CD4-positive, alpha-beta T cell (primary cell): ENCODE measurements at regions not wholly inside any gene's neighbourhood (a gene's known extent, or its start where the extent isn't known, plus 50 kb on each side); places are given as distances from the start of the nearest gene placed in this dataset.

Experiments used
- ATAC-seq: fragments of 200-7000 bp; cut with Tn5 transposase; one replicate; pipeline ENCODE4 v1.10.0; 2022; ENCODE audit warnings: mild to moderate bottlenecking; ENCODE audit not compliant: poor library complexity
- CTCF ChIA-PET: fragments of 350-600 bp; sonication (Branson Sonifier 250); formaldehyde crosslinking; loops from one replicate; lab custom pipeline; 2021; ENCODE audit warnings: antibody characterized with exemption, inconsistent platforms; lab: Charles Lee
- POLR2A ChIA-PET: fragments of 350-600 bp; sonication (Branson Sonifier 250); formaldehyde crosslinking; loops from one replicate; lab custom pipeline; 2021; ENCODE audit warnings: antibody characterized with exemption, inconsistent platforms; lab: Charles Lee
- DNase-seq, 14 experiments: peaks; one replicate each; pipeline ENCODE4 v3.0.0-alpha.2; 2013 to 2020; ENCODE audit warnings: mixed read lengths in 2 of 14
- H3K27ac ChIP-seq, 2 donors: one replicate each; pipeline versions ENCODE4 v1.5.1 to v1.7.0; 2013; ENCODE audit warnings: low read length in 2 of 2, low read depth in 1 of 2, mild to moderate bottlenecking in 1 of 2
- H3K27me3 ChIP-seq, 2 experiments: 1 replicate in 1 of 2; 2 replicates in 1 of 2; pipeline versions ENCODE4 v1.6.1 to v1.7.0; 2013; ENCODE audit warnings: low read length in 2 of 2, control low read depth in 1 of 2, mild to moderate bottlenecking in 1 of 2, moderate library complexity in 1 of 2; ENCODE audit not compliant: insufficient read depth in 2 of 2, control insufficient read depth in 1 of 2
- H3K36me3 ChIP-seq: one replicate; pipeline ENCODE4 v1.6.1; 2013; ENCODE audit warnings: low read length, control low read depth; ENCODE audit not compliant: insufficient read depth
- H3K4me1 ChIP-seq: one replicate; pipeline ENCODE4 v1.6.1; 2013; ENCODE audit warnings: low read length, control low read depth; ENCODE audit not compliant: insufficient read depth
- H3K4me3 ChIP-seq: one replicate; pipeline ENCODE4 v1.5.1; 2013; ENCODE audit warnings: mild to moderate bottlenecking, low read length, moderate library complexity
- H3K9me3 ChIP-seq, 2 experiments: 1 replicate in 1 of 2; 2 replicates in 1 of 2; pipeline versions ENCODE4 v1.6.1 to v1.7.0; 2013; ENCODE audit warnings: low read length in 2 of 2, mild to moderate bottlenecking in 2 of 2, control low read depth in 1 of 2, moderate library complexity in 1 of 2; ENCODE audit not compliant: control insufficient read depth in 1 of 2, insufficient read depth in 1 of 2
- H3K27ac Mint-ChIP-seq: one replicate; pipeline ENCODE4 v1.8.0; 2020; ENCODE audit warnings: mixed read lengths
- H3K27me3 Mint-ChIP-seq: one replicate; pipeline ENCODE4 v1.8.0; 2021; ENCODE audit warnings: mixed read lengths
- H3K36me3 Mint-ChIP-seq: one replicate; pipeline ENCODE4 v1.8.0; 2021; ENCODE audit warnings: low read depth, mixed read lengths
- H3K4me1 Mint-ChIP-seq: one replicate; pipeline ENCODE4 v1.8.0; 2021; ENCODE audit warnings: low read depth, mixed read lengths
- H3K4me3 Mint-ChIP-seq: one replicate; pipeline ENCODE4 v1.8.0; 2020; ENCODE audit warnings: mild to moderate bottlenecking, mixed read lengths
- H3K9me3 Mint-ChIP-seq: one replicate; pipeline ENCODE4 v1.8.0; 2020; ENCODE audit warnings: mixed read lengths
- CTCF ChIP-seq: fragments of 200-600 bp; IDR thresholded peaks from one replicate; pipeline ENCODE4 v1.8.0; 2022; ENCODE audit warnings: antibody characterized with exemption, mild to moderate bottlenecking
- intact Hi-C, 2 experiments: fragments of 100-400 bp; cut with DNase I in 1 of 2; cut with micrococcal nuclease in 1 of 2; formaldehyde crosslinking; loops; one replicate each; pipeline versions ENCODE4 v1.15.1 to v1.9.0; 2023 to 2025; cut with DNase I, micrococcal nuclease

DNA sequence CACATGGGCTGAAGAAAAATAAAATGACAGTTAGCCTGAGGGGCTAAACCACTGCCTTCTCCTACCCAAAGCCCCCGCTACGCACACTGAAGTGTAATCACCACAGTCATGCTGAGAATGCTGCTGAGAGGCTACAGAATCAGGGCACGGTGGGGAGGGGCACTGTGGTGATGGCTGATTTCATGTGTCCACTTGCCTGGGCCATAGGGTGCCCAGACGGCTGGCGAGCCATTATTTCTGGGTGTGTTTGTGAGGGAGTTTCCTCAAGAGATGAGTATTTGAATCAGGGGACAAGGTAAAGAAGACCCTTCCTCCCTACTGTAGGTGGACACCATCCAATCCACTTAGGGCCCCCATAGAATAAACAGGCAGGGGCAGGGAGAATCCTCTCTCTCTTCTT, 1313.2 kb downstream of the TBC1D22A start:
- H3K36me3 Mint-ChIP-seq: no peaks in the 10 kb centered on the region
- no peak overlapping the region for H3K27ac Mint-ChIP-seq
- CTCF ChIA-PET: no interaction called here
- H3K9me3 Mint-ChIP-seq: no peaks in the 10 kb centered on the region
- Histone ChIP-seq H3K4me3 (no peak overlapping the region), H3K4me1 (peaks cover 10% of the 10 kb centered on the region), H3K27ac (no peak overlapping the region), H3K27me3 (peaks cover 0 to 10% of the 10 kb centered on the region in 2 experiments), H3K9me3 (peaks cover 0 to 5% of the 10 kb centered on the region in 2 experiments), H3K36me3 (no peaks in the 10 kb centered on the region)
- H3K4me1 Mint-ChIP-seq: no peaks in the 10 kb centered on the region
- intact Hi-C loops: no loop called here
- ATAC-seq (no peak), DNase-seq (no peak)
- peaks cover 29% of the 10 kb centered on the region for H3K27me3 Mint-ChIP-seq
- no peak for TF ChIP-seq CTCF
- POLR2A ChIA-PET: no interaction called here
- H3K4me3 Mint-ChIP-seq: no peak overlapping the region

- Mint-ChIP-seq H3K4me3 (no peak overlapping the region), H3K36me3 (no peaks in the 10 kb centered on the region), H3K27ac (no peak overlapping the region), H3K9me3 (no peaks in the 10 kb centered on the region), H3K4me1 (no peaks in the 10 kb centered on the region), H3K27me3 (peaks cover 20% of the 10 kb centered on the region)
- CTCF ChIA-PET: no interaction called here
- H3K27ac ChIP-seq: no peak overlapping the region
- peaks cover 0 to 4% of the 10 kb centered on the region in 2 experiments for H3K27me3 ChIP-seq
- no peak for TF ChIP-seq CTCF
- peaks cover 0 to 5% of the 10 kb centered on the region in 2 experiments for H3K9me3 ChIP-seq
- H3K4me3 ChIP-seq: no peak overlapping the region
- no peak for DNase-seq
- H3K36me3 ChIP-seq: no peaks in the 10 kb centered on the region
- POLR2A ChIA-PET: no interaction called here
- no peak for ATAC-seq
- intact Hi-C loops: no loop called here
- no peaks in the 10 kb centered on the region for H3K4me1 ChIP-seq
These were observed 1310.3 kb downstream of the TBC1D22A start for GRCh38 chr22:48072777-48073176.

DNA sequence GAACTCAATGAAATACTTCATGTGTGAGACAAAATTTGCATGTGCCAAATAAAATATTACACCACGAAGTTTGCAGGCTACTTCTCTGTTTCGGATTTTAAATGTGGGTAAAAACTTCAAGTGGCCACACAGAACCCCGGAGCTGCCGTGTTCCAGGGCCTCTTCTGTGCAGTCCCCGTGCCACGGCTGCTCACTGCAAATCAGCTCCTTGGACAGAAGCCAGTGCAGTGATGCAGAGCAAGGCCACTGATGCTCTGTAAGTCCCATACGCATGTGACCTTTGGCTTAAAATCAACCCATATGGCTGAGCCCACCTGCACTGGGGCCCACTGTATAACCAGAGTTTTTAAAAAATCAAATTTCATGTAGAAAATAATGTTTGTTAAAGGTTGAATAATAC, 1309.4 kb downstream of the TBC1D22A start:
- CTCF ChIA-PET: no interaction called here
- no peaks in the 10 kb centered on the region for H3K36me3 ChIP-seq
- Mint-ChIP-seq H3K4me1 (no peaks in the 10 kb centered on the region), H3K27me3 (peaks cover 15% of the 10 kb centered on the region), H3K4me3 (no peak overlapping the region), H3K27ac (no peak overlapping the region), H3K36me3 (no peaks in the 10 kb centered on the region), H3K9me3 (no peaks in the 10 kb centered on the region)
- intact Hi-C loops: no loop called here
- H3K27ac ChIP-seq: no peak overlapping the region
- H3K27me3 ChIP-seq: no peaks in the 10 kb centered on the region
- ATAC-seq: no peak
- no peak for DNase-seq
- no peaks in the 10 kb centered on the region for H3K4me1 ChIP-seq
- H3K4me3 ChIP-seq: no peak overlapping the region
- POLR2A ChIA-PET: no interaction called here
- H3K9me3 ChIP-seq: peaks cover 0 to 5% of the 10 kb centered on the region in 2 experiments
- no peak for TF ChIP-seq CTCF
